ENCODE measurements at regions not wholly inside any gene's neighbourhood (a gene's known extent, or its start where the extent isn't known, plus 50 kb on each side); places are given as distances from the start of the nearest gene placed in this dataset.
"Not testable (repeated sequence)": the region's sequence is repeated elsewhere in the genome, so short reads cannot be mapped to it uniquely, and the experiment has no call there.

- TF ChIP-seq, protein P1, sequence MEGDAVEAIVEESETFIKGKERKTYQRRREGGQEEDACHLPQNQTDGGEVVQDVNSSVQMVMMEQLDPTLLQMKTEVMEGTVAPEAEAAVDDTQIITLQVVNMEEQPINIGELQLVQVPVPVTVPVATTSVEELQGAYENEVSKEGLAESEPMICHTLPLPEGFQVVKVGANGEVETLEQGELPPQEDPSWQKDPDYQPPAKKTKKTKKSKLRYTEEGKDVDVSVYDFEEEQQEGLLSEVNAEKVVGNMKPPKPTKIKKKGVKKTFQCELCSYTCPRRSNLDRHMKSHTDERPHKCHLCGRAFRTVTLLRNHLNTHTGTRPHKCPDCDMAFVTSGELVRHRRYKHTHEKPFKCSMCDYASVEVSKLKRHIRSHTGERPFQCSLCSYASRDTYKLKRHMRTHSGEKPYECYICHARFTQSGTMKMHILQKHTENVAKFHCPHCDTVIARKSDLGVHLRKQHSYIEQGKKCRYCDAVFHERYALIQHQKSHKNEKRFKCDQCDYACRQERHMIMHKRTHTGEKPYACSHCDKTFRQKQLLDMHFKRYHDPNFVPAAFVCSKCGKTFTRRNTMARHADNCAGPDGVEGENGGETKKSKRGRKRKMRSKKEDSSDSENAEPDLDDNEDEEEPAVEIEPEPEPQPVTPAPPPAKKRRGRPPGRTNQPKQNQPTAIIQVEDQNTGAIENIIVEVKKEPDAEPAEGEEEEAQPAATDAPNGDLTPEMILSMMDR (conservative IDR thresholded peaks at IDR 0.05; ENCODE audit: low read length) = not testable (repeated sequence)
- not testable (repeated sequence) for TF ChIP-seq EZH2phosphoT487 (IDR thresholded peaks at IDR 0.05; ENCODE audit: borderline replicate concordance, low read depth, low read length)
Observed at GRCh38 chr11:49389149-49389548, 180.7 kb upstream of the FOLH1 start.

All from OCI-LY7 (cell line).